Thyroid gland (tissue), 4 donors: ENCODE measurements at regions not wholly inside any gene's neighbourhood (a gene's known extent, or its start where the extent isn't known, plus 50 kb on each side); places are given as distances from the start of the nearest gene placed in this dataset.

ENCODE experiments used
- DNase-seq, 2 donors: peaks; one replicate each; pipeline ENCODE4 v3.0.0-alpha.2; 2019
- H3K27ac ChIP-seq, 3 donors: fragments of 200-600 bp; sonication (generic); 1 replicate in 2 of 3; 2 replicates in 1 of 3; pipeline ENCODE4 v1.5.1; 2016 to 2019; ENCODE audit warnings: mild to moderate bottlenecking in 1 of 3, moderate library complexity in 1 of 3
- H3K27me3 ChIP-seq: fragments of 200-600 bp; sonication (generic); one replicate; pipeline ENCODE4 v1.5.1; 2019
- H3K36me3 ChIP-seq, 2 donors: fragments of 200-600 bp; sonication (generic); one replicate each; pipeline ENCODE4 v1.5.1; 2016 to 2019
- H3K4me1 ChIP-seq, 2 donors: fragments of 200-600 bp; sonication (generic); one replicate each; pipeline ENCODE4 v1.5.1; 2017 to 2019
- H3K4me3 ChIP-seq, 3 donors: fragments of 200-600 bp; sonication (generic); replicated peaks in 1 of 3; 1 replicate in 2 of 3; 2 replicates in 1 of 3; pipeline ENCODE4 v1.5.1; 2016; ENCODE audit warnings: mild to moderate bottlenecking in 1 of 3
- H3K9me3 ChIP-seq: fragments of 200-600 bp; sonication (generic); one replicate; pipeline ENCODE4 v1.5.1; 2017
- POLR2A ChIP-seq, 2 donors: fragments of 450-650 bp; IDR thresholded peaks; one replicate each; pipeline ENCODE4 v1.6.1; 2017; ENCODE audit warnings: antibody characterized with exemption in 2 of 2, mild to moderate bottlenecking in 2 of 2, moderate library complexity in 1 of 2
- WGBS, 2 donors: methylation state at CpG; one replicate each; pipeline ENCODE4 v1.1.5; 2017; 5-methylcytosine and 5-hydroxymethylcytosine counted together
- intact Hi-C: fragments of 100-400 bp; cut with DNase I; formaldehyde crosslinking; loops from one replicate; pipeline ENCODE4 v1.15.1; 2023
- TF ChIP-seq, protein P1 (sequence below), 6 experiments: fragments of 200-600 bp in 3 of 6; fragments of 450-650 bp in 3 of 6; sonication (generic) in 3 of 6; IDR thresholded peaks; one replicate each; pipeline ENCODE4 v1.5.1; 2016 to 2019; ENCODE audit warnings: antibody characterized with exemption in 6 of 6, mild to moderate bottlenecking in 2 of 6, inconsistent platforms in 1 of 6, moderate library complexity in 1 of 6

DNA sequence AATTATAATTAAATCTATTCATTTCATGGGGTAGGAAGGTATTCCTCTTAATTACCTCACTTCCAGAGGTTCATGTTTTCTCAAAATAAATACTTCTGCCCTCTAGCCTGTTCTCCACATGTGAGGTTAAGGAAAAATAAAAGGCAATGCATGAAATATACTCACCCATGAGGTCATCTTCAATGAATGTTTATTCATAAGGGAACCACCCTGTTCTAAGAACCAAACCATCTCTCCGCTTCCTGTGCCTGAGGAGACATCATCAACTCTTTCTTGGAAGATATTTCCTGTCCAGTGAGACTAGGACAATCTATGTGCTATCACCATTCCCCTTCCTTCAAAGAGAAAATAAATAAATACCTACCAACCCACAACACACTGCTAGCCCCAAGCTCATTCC, 513.7 kb upstream of the PLXNA2 start:
- TF ChIP-seq, protein P1, sequence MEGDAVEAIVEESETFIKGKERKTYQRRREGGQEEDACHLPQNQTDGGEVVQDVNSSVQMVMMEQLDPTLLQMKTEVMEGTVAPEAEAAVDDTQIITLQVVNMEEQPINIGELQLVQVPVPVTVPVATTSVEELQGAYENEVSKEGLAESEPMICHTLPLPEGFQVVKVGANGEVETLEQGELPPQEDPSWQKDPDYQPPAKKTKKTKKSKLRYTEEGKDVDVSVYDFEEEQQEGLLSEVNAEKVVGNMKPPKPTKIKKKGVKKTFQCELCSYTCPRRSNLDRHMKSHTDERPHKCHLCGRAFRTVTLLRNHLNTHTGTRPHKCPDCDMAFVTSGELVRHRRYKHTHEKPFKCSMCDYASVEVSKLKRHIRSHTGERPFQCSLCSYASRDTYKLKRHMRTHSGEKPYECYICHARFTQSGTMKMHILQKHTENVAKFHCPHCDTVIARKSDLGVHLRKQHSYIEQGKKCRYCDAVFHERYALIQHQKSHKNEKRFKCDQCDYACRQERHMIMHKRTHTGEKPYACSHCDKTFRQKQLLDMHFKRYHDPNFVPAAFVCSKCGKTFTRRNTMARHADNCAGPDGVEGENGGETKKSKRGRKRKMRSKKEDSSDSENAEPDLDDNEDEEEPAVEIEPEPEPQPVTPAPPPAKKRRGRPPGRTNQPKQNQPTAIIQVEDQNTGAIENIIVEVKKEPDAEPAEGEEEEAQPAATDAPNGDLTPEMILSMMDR (IDR thresholded peaks at IDR 0.05): no peak
- no peak for TF ChIP-seq POLR2A (IDR thresholded peaks at IDR 0.05)
- DNase-seq: no peak
- Histone ChIP-seq H3K27ac (no peak overlapping the region), H3K36me3 (no peaks in the 10 kb centered on the region), H3K27me3 (no peaks in the 10 kb centered on the region), H3K9me3 (no peaks in the 10 kb centered on the region), H3K4me3 (no peak overlapping the region), H3K4me1 (no peaks in the 10 kb centered on the region)
- intact Hi-C loops: no loop called here
- 91 to 92% methylated on average over 1 of the region's 1 CpG for WGBS, 2 donors

DNA sequence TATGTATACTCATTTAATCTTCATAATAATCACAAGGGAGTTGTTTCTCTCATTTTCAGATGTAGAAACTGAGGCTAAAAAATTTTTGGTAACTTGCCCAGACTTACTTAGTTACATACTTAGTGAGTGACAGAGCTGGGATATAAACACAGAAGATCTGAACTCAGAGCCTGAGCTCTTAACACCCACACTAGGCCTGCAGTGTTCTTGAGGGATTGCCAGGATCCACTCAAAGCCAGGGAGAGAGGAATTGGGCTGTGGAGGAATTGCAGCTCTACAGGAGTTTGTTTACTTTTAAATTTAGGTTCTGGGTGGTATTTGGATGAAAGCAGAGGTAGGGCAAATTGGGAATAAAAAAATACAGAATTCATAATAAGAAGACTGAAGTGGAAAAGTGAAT, 515.1 kb upstream of the PLXNA2 start:
- Histone ChIP-seq H3K9me3 (no peaks in the 10 kb centered on the region), H3K36me3 (no peaks in the 10 kb centered on the region), H3K27me3 (no peaks in the 10 kb centered on the region), H3K4me1 (no peaks in the 10 kb centered on the region), H3K4me3 (no peak overlapping the region), H3K27ac (no peak overlapping the region)
- TF ChIP-seq POLR2A (IDR thresholded peaks at IDR 0.05): no peak
- TF ChIP-seq, protein P1 (IDR thresholded peaks at IDR 0.05): no peak
- intact Hi-C loops: no loop called here
- peak; percentile 33 to 34 for DNase-seq

DNA sequence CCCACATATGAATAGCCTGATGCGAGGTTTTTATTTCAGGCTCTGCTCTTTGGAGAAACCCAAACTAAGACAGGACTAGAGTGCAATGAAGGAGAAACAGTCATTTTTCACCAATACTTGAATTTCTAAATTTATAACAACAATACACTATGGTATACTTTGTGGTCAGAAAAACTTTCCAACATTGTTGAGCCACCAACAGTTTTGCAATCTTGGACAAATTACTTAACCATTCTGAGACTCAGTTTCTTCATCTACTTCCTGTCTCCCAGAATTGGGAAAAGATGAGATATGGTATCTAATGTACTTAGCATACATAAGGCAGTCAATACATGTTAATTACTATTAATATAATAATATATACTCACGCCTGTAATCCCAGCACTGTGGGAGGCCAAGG, 519.8 kb upstream of the PLXNA2 start:
- H3K27me3 ChIP-seq: no peaks in the 10 kb centered on the region
- intact Hi-C loops: no loop called here
- no peak overlapping the region for H3K4me3 ChIP-seq
- WGBS, 2 donors: 97 to 98% methylated on average over 2 of the region's 2 CpGs
- DNase-seq: no peak
- no peak overlapping the region for H3K27ac ChIP-seq
- TF ChIP-seq, protein P1 (IDR thresholded peaks at IDR 0.05): no peak
- no peak for TF ChIP-seq POLR2A (IDR thresholded peaks at IDR 0.05)
- H3K9me3 ChIP-seq: no peaks in the 10 kb centered on the region
- no peaks in the 10 kb centered on the region for H3K36me3 ChIP-seq
- no peaks in the 10 kb centered on the region for H3K4me1 ChIP-seq

DNA sequence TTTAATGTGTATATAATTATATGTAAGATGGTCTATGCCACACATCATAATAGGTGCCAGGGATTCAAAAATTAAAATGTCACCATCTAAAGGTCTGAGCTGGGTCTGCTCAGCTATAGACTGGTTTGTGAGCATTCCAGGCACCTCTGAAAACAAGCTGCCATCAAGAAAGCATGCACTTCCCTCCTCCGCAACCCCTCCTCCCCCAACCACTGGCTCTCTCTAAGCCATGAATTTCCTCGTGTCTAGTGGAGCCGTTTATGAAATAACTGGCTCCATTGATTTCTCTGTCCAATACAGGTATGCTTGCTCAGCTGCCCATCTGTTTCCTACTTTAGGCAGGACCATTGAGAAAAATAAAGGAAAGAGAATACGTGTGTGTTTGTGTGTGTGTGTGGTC, 522.6 kb upstream of the PLXNA2 start:
- Histone ChIP-seq H3K36me3 (no peaks in the 10 kb centered on the region), H3K9me3 (no peaks in the 10 kb centered on the region), H3K27me3 (no peaks in the 10 kb centered on the region), H3K4me3 (no peak overlapping the region), H3K27ac (no peak overlapping the region), H3K4me1 (no peaks in the 10 kb centered on the region)
- intact Hi-C loops: no loop called here
- TF ChIP-seq, protein P1 (IDR thresholded peaks at IDR 0.05): no peak
- no peak for TF ChIP-seq POLR2A (IDR thresholded peaks at IDR 0.05)
- no peak for DNase-seq
- WGBS, 2 donors: 52 to 63% methylated on average over 4 of the region's 4 CpGs

DNA sequence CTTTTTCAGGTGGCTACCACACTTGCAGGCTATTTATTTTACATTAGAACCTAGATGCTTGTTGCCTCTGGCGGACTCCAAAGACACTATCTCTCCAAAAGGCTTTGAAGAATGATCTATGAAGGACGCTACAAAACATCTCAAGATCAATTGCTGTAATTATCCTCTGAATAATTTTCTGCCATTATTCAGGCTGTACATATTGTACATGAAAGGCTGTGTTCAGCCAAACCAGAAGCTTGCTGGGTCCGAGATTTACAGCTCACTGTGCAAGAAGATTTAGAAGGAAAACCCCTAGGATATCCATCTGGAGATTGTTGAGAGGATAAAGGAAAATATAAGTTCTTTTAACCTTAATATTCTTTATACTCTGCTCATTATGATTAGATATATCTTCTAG, 523.6 kb upstream of the PLXNA2 start:
- no peak overlapping the region for H3K4me3 ChIP-seq
- intact Hi-C loops: no loop called here
- no peaks in the 10 kb centered on the region for H3K36me3 ChIP-seq
- no peaks in the 10 kb centered on the region for H3K9me3 ChIP-seq
- no peak for DNase-seq
- H3K27me3 ChIP-seq: no peaks in the 10 kb centered on the region
- no peaks in the 10 kb centered on the region for H3K4me1 ChIP-seq
- 82 to 89% methylated on average over 3 of the region's 3 CpGs for WGBS, 2 donors
- H3K27ac ChIP-seq: no peak overlapping the region
- no peak for TF ChIP-seq POLR2A (IDR thresholded peaks at IDR 0.05)
- TF ChIP-seq, protein P1 (IDR thresholded peaks at IDR 0.05): no peak
